Lower leg skin (tissue), 4 donors: ENCODE measurements at regions not wholly inside any gene's neighbourhood (a gene's known extent, or its start where the extent isn't known, plus 50 kb on each side); places are given as distances from the start of the nearest gene placed in this dataset.

Experiments
- DNase-seq, 2 donors: peaks; one replicate each; pipeline ENCODE4 v3.0.0-alpha.2; 2019; ENCODE audit warnings: low spot score in 2 of 2
- H3K4me3 ChIP-seq: fragments of 200-600 bp; sonication (generic); 2 replicates; pipeline ENCODE4 v1.5.1; 2017; ENCODE audit warnings: mild to moderate bottlenecking, low read depth; ENCODE audit not compliant: poor library complexity, severe bottlenecking
- CTCF ChIP-seq, 3 donors: fragments of 450-650 bp; IDR thresholded peaks; one replicate each; pipeline ENCODE4 v1.5.1; 2016; ENCODE audit warnings: antibody characterized with exemption in 3 of 3, mild to moderate bottlenecking in 3 of 3, moderate library complexity in 2 of 3
- POLR2A ChIP-seq, 2 donors: fragments of 450-650 bp; IDR thresholded peaks; one replicate each; pipeline ENCODE4 v1.6.1; 2016 to 2017; ENCODE audit warnings: antibody characterized with exemption in 2 of 2, mild to moderate bottlenecking in 1 of 2, moderate library complexity in 1 of 2
- WGBS, 2 donors: methylation state at CpG; one replicate each; pipeline ENCODE4 v1.1.5; 2018; 5-methylcytosine and 5-hydroxymethylcytosine counted together
- intact Hi-C: fragments of 100-400 bp; cut with DNase I; formaldehyde crosslinking; loops from one replicate; pipeline ENCODE4 v1.15.0; 2023; ENCODE audit warnings: low total_unique reads

- WGBS, 2 donors, result 70 to 76% methylated on average over 4 of the region's 4 CpGs
- TF ChIP-seq CTCF (IDR thresholded peaks at IDR 0.05) (no peak), POLR2A (IDR thresholded peaks at IDR 0.05) (no peak)
These were observed 83.0 kb upstream of the NAALADL2 start for GRCh38 chr3:174776123-174776522.

DNA sequence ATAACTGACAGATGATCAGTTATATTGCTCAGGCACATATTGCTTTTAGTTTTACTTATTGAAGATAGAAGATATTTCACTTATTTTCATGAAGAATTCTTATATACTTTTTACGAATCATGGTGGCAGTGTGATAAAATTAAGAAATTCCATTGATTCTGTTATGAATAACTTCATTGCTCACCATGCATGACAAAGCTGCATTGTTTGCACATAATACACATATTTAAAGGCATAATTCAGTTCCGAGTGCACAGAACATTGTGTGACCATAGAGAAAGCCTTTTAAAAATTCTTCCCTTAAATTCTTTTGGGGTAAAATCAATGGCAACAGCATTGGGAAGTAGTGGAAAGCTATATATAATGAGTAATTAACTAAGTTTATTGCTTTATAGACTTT lies 82.5 kb upstream of the NAALADL2 start:
- 79 to 92% methylated on average over 2 of the region's 2 CpGs for WGBS, 2 donors
- no peak for TF ChIP-seq POLR2A (IDR thresholded peaks at IDR 0.05)
- no peak for TF ChIP-seq CTCF (IDR thresholded peaks at IDR 0.05)
- DNase-seq, result no peak
- H3K4me3 ChIP-seq, result no peak overlapping the region
- intact Hi-C loops, result no loop called here

More at GRCh38 chr3:174776123-174776522, 83.0 kb upstream of the NAALADL2 start:
- no peak overlapping the region for H3K4me3 ChIP-seq
- intact Hi-C loops, result no loop called here
- DNase-seq, result no peak

- H3K4me3 ChIP-seq, result no peak overlapping the region
- no peak for DNase-seq
- intact Hi-C loops, result no loop called here
- no peak for TF ChIP-seq POLR2A (IDR thresholded peaks at IDR 0.05)
- no peak for TF ChIP-seq CTCF (IDR thresholded peaks at IDR 0.05)
These were observed 81.3 kb upstream of the NAALADL2 start for GRCh38 chr3:174777813-174778212.

- intact Hi-C loops, result no loop called here
- WGBS, 2 donors, result 94% methylated on average over 2 of the region's 2 CpGs
- no peak overlapping the region for H3K4me3 ChIP-seq
- TF ChIP-seq POLR2A (IDR thresholded peaks at IDR 0.05) (no peak), CTCF (IDR thresholded peaks at IDR 0.05) (no peak)
- DNase-seq, result no peak
These were observed 75.6 kb upstream of the NAALADL2 start for GRCh38 chr3:174783502-174783901.

- intact Hi-C loops, result no loop called here
- H3K4me3 ChIP-seq, result no peak overlapping the region
- no peak for TF ChIP-seq CTCF (IDR thresholded peaks at IDR 0.05)
- TF ChIP-seq POLR2A (IDR thresholded peaks at IDR 0.05), result no peak
- DNase-seq, result no peak
- 92% methylated on average over 4 of the region's 4 CpGs for WGBS, 2 donors
These were observed 74.8 kb upstream of the NAALADL2 start for GRCh38 chr3:174784206-174784934.

GRCh38 chr3:174786825-174787224 lies 72.3 kb upstream of the NAALADL2 start:
- no peak overlapping the region for H3K4me3 ChIP-seq
- no peak for TF ChIP-seq POLR2A (IDR thresholded peaks at IDR 0.05)
- no peak for TF ChIP-seq CTCF (IDR thresholded peaks at IDR 0.05)
- no peak for DNase-seq
- intact Hi-C loops, result no loop called here
- 91 to 95% methylated on average over 2 of the region's 2 CpGs for WGBS, 2 donors
